GM21447 (cell line): ENCODE measurements at regions not wholly inside any gene's neighbourhood (a gene's known extent, or its start where the extent isn't known, plus 50 kb on each side); places are given as distances from the start of the nearest gene placed in this dataset.

Experiments
- ATAC-seq: cut with Tn5 transposase; IDR thresholded peaks from one replicate; pipeline ENCODE4 v1.9.1; 2021; ENCODE audit not compliant: unreplicated experiment

DNA sequence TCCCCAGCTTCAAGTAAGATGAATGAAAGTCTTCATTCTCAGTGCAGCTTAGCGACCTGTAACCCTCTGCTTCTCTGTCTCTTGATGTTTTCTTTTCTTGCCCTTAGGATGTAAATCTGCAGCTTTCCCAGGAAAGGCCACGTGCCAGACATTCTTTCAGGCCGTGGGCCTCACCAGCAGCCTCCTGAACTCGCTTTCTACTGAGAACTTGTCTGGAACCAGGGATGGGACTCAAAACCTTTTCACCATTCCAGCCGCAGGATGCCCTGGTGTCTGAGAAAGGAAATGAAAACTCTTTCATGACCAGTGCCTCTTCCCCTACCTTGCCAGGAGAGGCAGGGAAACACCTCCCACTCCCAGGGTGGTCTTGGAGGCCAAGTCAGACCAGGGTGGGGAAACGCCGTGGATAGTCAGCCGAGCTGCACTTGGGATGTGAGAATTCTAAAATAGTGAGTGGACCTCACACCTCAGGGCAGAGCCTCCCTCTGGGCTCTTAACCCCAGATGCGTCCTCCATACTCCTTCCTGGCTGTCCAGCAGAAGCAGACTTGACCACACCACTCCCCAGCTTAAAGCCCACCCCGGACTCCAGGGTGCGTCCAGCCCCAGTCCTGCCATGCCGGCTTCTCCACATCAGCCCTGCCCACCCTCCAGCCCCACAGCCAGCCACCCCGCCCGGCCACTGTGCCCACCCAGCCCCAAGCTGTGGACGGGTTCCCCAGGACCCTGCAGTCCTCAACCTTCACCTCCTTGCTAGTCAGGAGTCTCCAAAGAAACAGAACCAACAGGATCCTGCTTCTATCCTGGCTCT is 115.5 kb downstream of the TWIST2 start:
- no peak for ATAC-seq

- ATAC-seq = no peak
Measured at GRCh38 chr2:238963971-238964328, 116.1 kb downstream of the TWIST2 start.

GRCh38 chr2:238964544-238965067 is 116.7 kb downstream of the TWIST2 start:
- ATAC-seq = no peak

- ATAC-seq = no peak
Measured at GRCh38 chr2:238965371-238966071, 117.6 kb downstream of the TWIST2 start.

DNA sequence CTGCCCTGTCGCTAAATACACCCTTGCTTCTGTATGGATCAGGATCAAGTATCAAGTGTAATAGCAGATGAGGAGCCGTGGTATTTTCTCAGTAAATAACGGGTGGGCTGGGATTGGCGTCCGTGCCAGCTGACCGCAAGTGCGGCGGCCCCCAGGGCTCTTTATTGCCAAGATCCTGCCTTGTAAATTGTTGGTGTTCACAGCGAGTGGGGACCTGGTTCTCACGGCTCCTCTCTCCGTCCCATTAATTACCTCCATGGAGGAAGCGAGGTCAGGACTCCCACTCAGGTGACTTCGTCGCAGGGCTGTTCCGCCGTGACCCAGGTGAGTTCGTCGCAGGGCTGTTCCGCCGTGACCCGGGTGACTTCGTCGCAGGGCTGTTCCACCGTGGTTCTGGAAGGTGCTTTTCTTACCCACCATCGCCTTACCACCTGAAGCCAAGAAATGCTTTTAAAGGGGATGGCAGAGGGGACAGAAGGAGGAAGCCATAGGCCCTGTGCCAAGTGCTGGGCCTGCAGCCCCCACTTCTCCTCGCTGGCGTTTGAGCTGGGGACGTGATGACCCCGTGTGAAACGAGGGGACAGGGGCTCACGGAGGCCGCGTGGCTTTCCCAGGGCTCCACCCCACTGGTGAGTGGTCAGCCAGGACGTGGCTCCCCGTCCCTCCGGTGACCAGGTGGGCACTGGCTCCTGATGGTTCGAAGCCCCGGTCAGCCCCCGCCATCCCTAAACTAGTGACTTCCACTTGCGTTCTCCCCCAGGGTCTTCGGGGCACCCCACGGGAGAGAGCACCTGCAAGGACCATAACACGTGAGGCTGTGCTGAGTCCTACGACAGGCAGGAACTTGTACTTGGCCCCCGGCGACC is 118.4 kb downstream of the TWIST2 start:
- ATAC-seq = no peak

GRCh38 chr2:238967031-238967977 is 119.4 kb downstream of the TWIST2 start:
- ATAC-seq = no peak

DNA sequence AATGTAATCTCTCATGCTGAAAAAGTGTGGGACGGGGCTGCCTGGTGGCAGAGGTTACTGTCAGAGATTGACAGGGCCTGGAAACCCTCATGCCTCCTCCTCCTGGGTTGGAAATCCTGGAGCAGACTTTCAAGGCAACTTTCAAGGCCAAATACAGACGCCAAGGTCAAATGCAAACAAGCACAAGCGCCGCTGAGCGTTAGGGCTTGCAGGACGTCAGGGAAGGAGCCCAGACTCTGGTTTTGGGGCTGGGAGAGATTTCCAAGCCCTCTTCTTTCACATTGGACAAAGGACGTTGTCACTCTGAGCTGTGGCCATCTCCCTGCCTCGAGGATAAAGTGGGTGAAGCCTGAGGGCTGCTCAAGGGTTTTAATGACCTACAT is 120.1 kb downstream of the TWIST2 start:
- ATAC-seq = no peak

GRCh38 chr2:238968616-238969384 is 120.9 kb downstream of the TWIST2 start:
- no peak for ATAC-seq

- ATAC-seq = no peak
Measured at GRCh38 chr2:238969857-238970256, 122.0 kb downstream of the TWIST2 start.

GRCh38 chr2:238970553-238971081 is 122.7 kb downstream of the TWIST2 start:
- peak; percentile 55 for ATAC-seq

DNA sequence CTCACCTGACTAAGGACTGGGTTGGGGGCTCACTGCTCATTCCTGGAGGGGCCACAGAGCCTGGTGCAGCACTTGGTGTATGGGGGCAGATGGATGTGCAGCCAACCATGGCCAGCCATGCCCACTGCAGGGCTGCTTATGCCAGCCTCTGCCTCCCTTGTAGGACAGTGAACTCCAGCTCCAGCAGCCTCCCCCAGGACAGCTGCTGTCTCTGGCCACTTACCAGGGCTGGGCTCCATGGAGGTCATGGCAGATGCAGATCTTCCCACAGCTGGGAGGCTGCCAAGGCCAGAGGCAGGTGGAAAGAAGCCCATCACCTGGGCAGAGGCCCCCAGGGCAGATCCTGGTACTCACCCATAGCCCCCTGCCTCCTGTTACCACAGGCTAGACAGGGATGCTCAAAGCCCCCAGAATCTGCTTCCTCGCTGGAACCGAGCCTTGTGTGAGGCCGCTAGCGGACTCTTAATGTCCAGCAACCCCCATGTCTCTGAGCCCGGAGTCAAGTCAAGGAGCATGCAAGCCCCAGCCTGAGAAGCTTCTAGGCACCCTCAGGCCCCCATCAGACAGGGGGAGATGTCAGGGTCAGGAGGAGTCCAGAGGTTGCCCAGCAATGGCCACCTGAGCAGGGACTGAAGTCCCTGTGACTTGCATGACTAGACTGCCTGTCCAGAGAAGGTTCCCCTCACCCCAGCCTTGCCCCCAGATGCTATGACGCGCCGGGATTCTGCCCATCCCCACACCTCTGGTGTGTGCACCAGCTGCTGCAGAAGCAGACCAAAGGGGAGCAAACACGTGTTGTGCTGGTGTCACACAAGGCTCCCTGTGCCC is 123.6 kb downstream of the TWIST2 start:
- ATAC-seq = no peak

- no peak for ATAC-seq
Measured at GRCh38 chr2:238972146-238972445, 124.2 kb downstream of the TWIST2 start.

DNA sequence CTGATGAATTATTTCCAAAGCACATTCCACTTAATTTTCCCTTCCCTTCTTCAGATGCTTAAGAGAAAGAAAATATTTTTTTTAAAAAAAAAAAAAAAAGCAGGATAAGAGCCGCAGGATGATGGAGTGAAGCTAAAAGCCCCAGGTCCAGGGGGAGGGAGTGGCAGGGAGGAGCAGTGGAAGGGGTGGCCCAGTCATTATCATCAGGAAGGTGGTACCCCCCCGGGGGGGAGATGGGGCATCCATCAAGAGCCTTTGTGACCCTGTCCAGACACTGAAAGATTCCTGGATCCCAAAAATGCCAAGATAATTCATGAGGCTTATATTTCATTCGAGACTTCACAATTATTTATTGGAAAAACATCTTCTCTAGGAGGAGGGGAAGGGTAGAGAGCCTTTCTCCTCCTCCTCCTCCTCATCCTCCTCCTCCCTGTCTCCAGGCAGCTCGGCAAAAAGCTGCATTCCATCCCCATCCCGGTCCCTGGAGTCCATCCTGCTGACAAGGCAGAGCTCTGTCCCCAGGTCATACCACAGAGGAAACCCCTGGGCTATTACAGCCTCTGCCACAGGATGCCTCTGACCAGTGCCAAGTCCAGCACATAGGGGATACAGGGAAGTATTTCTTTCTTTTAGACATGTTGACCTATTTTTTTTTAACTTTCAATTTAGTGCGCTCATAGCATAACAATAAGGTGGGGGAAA is 125.3 kb downstream of the TWIST2 start:
- no peak for ATAC-seq

DNA sequence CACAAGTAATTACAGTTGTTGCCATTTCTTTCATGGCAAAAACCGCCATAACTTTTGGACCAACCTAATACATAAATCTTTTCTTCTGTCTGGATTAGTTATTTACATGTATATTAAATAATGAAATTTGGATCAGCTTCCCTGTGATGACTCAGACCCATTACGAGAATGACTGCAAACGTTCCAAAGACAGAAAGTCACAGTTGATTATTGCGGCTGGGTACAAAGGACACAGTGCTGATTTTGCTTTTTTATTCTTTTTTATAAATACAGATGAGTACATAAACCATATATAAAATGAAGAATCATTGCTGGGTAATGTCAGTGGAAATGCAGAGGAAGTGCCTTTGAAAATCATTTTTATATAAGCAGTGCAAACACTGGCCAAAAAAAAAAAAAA is 126.2 kb downstream of the TWIST2 start:
- no peak for ATAC-seq

DNA sequence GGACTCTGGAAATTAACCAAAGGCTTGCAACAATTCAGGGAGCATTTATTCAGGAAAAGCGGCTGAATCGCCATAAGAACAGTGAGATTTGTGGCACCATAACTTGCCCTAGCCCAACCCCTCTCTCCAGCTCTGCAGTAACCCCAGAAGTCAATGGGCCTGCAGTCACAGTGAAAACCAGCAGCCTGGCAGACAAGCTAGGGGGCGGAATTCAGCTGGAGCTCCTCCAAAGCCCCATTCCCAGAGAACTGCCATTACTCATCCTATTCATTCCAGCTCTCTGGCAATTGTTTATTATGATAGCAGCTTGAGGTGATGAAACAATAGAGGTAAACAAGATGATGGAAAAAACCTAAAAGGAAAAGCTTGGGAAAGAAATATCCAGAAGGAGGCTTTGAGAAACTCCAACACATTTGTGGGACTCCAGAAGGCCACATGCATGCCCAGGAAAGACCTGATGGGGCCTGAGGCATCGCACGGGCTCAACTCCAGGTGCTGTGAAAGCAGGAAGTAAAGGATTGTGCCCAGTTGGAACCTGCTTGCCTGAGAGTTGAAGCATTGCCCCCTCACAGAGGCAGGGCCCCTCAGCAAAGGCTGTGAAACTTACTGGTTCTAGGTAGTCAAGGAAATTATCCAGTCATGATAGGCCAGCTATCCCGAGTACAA is 126.7 kb downstream of the TWIST2 start:
- ATAC-seq = no peak

DNA sequence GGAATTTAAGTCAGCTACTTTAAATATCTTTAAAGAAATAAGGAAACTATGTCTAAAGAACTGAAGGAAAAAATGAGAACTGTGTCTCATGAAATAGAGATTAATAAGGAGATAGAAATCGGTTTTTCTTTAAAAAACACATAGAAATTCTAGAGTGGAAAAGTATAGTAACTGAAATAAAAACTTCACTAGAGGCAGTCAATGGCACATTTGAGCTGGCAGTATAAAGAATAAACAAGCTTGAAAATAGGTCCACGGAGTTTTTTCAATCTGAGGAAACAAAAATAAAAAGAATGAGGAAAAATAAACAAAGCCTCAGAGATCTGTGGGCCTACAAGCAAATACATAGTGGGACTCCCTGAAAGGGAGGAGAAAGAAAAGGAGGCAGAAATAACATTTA is 127.5 kb downstream of the TWIST2 start:
- no peak for ATAC-seq

DNA sequence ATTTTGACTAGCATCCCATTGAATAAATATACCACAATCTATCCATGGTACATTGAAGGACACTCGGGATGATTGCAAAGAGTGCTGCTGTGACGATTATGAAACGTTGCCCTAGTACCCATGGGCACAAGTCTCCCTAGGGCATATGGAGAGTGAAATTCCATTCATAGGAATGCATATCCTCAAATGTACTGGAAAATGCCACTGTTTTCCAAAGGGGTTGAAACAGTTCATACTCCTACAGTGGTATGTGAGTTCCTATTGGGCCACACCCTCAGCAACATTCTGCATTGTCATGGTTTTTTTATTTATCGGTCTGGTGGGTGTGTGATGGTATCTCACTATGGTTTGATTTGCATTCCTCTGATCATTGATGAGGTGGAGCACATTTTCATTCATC is 130.6 kb downstream of the TWIST2 start:
- ATAC-seq = no peak

- no peak for ATAC-seq
Measured at GRCh38 chr2:238979636-238980035, 131.8 kb downstream of the TWIST2 start.
